ENCODE measurements at regions not wholly inside any gene's neighbourhood (a gene's known extent, or its start where the extent isn't known, plus 50 kb on each side); places are given as distances from the start of the nearest gene placed in this dataset.

- H2AFZ ChIP-seq: no peak overlapping the region
- no peaks in the 10 kb centered on the region for H4K20me1 ChIP-seq (ENCODE audit: insufficient read depth, poor library complexity, severe bottlenecking)
- no peaks in the 10 kb centered on the region for H3K27me3 ChIP-seq
- H3K4me1 ChIP-seq (ENCODE audit: insufficient read depth): no peaks in the 10 kb centered on the region
- WGBS (ENCODE audit: low lambda C conversion rate, missing lambda C conversion rate): 92% methylated on average over 8 of the region's 8 CpGs
- TF ChIP-seq CTCF (IDR thresholded peaks at IDR 0.05; ENCODE audit: poor library complexity) (no peak), EZH2phosphoT487 (IDR thresholded peaks at IDR 0.05; ENCODE audit: low read depth, severe bottlenecking, unreplicated experiment) (no peak), EZH2 (IDR thresholded peaks at IDR 0.05; ENCODE audit: borderline replicate concordance) (no peak)
- H3K4me3 ChIP-seq: no peak overlapping the region
- no peak overlapping the region for H3K4me2 ChIP-seq
- H3K79me2 ChIP-seq: no peaks in the 10 kb centered on the region
- H3K27ac ChIP-seq: no peak overlapping the region
- DNase-seq (ENCODE audit: low spot score): no peak
- H3K36me3 ChIP-seq (replicated peaks; ENCODE audit: insufficient read depth, low read depth): no peaks in the 10 kb centered on the region
- H3K9me3 ChIP-seq (ENCODE audit: low read depth): no peaks in the 10 kb centered on the region
- H3K9me2 ChIP-seq (replicated peaks; ENCODE audit: insufficient read depth): no peaks in the 10 kb centered on the region
These were observed 54.5 kb upstream of the CXCL12 start for GRCh38 chr10:44439239-44439957.

GRCh38 chr10:44439958-44440244 lies 55.0 kb upstream of the CXCL12 start:
- Histone ChIP-seq H4K20me1 (ENCODE audit: insufficient read depth, poor library complexity, severe bottlenecking) (no peaks in the 10 kb centered on the region), H3K27ac (no peak overlapping the region), H3K4me3 (no peak overlapping the region), H3K27me3 (no peaks in the 10 kb centered on the region), H3K9me3 (ENCODE audit: low read depth) (no peaks in the 10 kb centered on the region), H3K4me1 (ENCODE audit: insufficient read depth) (no peaks in the 10 kb centered on the region), H3K4me2 (no peak overlapping the region), H2AFZ (no peak overlapping the region), H3K36me3 (replicated peaks; ENCODE audit: insufficient read depth, low read depth) (no peaks in the 10 kb centered on the region), H3K79me2 (no peaks in the 10 kb centered on the region), H3K9me2 (replicated peaks; ENCODE audit: insufficient read depth) (no peaks in the 10 kb centered on the region)
- 75% methylated on average over 5 of the region's 5 CpGs for WGBS (ENCODE audit: low lambda C conversion rate, missing lambda C conversion rate)
- no peak for DNase-seq (ENCODE audit: low spot score)
- no peak for TF ChIP-seq EZH2phosphoT487 (IDR thresholded peaks at IDR 0.05; ENCODE audit: low read depth, severe bottlenecking, unreplicated experiment)
- TF ChIP-seq CTCF (IDR thresholded peaks at IDR 0.05; ENCODE audit: poor library complexity): no peak
- TF ChIP-seq EZH2 (IDR thresholded peaks at IDR 0.05; ENCODE audit: borderline replicate concordance): no peak

- no peaks in the 10 kb centered on the region for H3K36me3 ChIP-seq (replicated peaks; ENCODE audit: insufficient read depth, low read depth)
- no peak for DNase-seq (ENCODE audit: low spot score)
- no peaks in the 10 kb centered on the region for H3K79me2 ChIP-seq
- TF ChIP-seq EZH2phosphoT487 (IDR thresholded peaks at IDR 0.05; ENCODE audit: low read depth, severe bottlenecking, unreplicated experiment): no peak
- no peak for TF ChIP-seq EZH2 (IDR thresholded peaks at IDR 0.05; ENCODE audit: borderline replicate concordance)
- TF ChIP-seq CTCF (IDR thresholded peaks at IDR 0.05; ENCODE audit: poor library complexity): no peak
- H3K4me1 ChIP-seq (ENCODE audit: insufficient read depth): no peaks in the 10 kb centered on the region
- no peak overlapping the region for H3K4me3 ChIP-seq
- H3K27ac ChIP-seq: no peak overlapping the region
- no peak overlapping the region for H3K4me2 ChIP-seq
- WGBS (ENCODE audit: low lambda C conversion rate, missing lambda C conversion rate): 87% methylated on average over 2 of the region's 2 CpGs
- H4K20me1 ChIP-seq (ENCODE audit: insufficient read depth, poor library complexity, severe bottlenecking): no peaks in the 10 kb centered on the region
- H3K27me3 ChIP-seq: no peaks in the 10 kb centered on the region
- H2AFZ ChIP-seq: no peak overlapping the region
- no peaks in the 10 kb centered on the region for H3K9me3 ChIP-seq (ENCODE audit: low read depth)
- no peaks in the 10 kb centered on the region for H3K9me2 ChIP-seq (replicated peaks; ENCODE audit: insufficient read depth)
These were observed 72.4 kb upstream of the CXCL12 start for GRCh38 chr10:44457259-44457658.

Measured in hepatocyte (in vitro differentiated cells).